Lower leg skin (tissue), 4 donors: ENCODE measurements at regions not wholly inside any gene's neighbourhood (a gene's known extent, or its start where the extent isn't known, plus 50 kb on each side); places are given as distances from the start of the nearest gene placed in this dataset.

Experiments
- DNase-seq, 2 donors: peaks; one replicate each; pipeline ENCODE4 v3.0.0-alpha.2; 2019; ENCODE audit warnings: low spot score in 2 of 2
- H3K4me3 ChIP-seq: fragments of 200-600 bp; sonication (generic); 2 replicates; pipeline ENCODE4 v1.5.1; 2017; ENCODE audit warnings: mild to moderate bottlenecking, low read depth; ENCODE audit not compliant: poor library complexity, severe bottlenecking
- POLR2A ChIP-seq, 2 donors: fragments of 450-650 bp; IDR thresholded peaks; one replicate each; pipeline ENCODE4 v1.6.1; 2016 to 2017; ENCODE audit warnings: antibody characterized with exemption in 2 of 2, mild to moderate bottlenecking in 1 of 2, moderate library complexity in 1 of 2
- WGBS, 2 donors: methylation state at CpG; one replicate each; pipeline ENCODE4 v1.1.5; 2018; 5-methylcytosine and 5-hydroxymethylcytosine counted together
- intact Hi-C: fragments of 100-400 bp; cut with DNase I; formaldehyde crosslinking; loops from one replicate; pipeline ENCODE4 v1.15.0; 2023; ENCODE audit warnings: low total_unique reads
- TF ChIP-seq, protein P1 (sequence below), 3 donors: fragments of 450-650 bp; IDR thresholded peaks; one replicate each; pipeline ENCODE4 v1.5.1; 2016; ENCODE audit warnings: antibody characterized with exemption in 3 of 3, mild to moderate bottlenecking in 3 of 3, moderate library complexity in 2 of 3

- 44 to 48% methylated on average over 12 of the region's 12 CpGs for WGBS, 2 donors
- TF ChIP-seq POLR2A (IDR thresholded peaks at IDR 0.05), result no peak
- TF ChIP-seq, protein P1, sequence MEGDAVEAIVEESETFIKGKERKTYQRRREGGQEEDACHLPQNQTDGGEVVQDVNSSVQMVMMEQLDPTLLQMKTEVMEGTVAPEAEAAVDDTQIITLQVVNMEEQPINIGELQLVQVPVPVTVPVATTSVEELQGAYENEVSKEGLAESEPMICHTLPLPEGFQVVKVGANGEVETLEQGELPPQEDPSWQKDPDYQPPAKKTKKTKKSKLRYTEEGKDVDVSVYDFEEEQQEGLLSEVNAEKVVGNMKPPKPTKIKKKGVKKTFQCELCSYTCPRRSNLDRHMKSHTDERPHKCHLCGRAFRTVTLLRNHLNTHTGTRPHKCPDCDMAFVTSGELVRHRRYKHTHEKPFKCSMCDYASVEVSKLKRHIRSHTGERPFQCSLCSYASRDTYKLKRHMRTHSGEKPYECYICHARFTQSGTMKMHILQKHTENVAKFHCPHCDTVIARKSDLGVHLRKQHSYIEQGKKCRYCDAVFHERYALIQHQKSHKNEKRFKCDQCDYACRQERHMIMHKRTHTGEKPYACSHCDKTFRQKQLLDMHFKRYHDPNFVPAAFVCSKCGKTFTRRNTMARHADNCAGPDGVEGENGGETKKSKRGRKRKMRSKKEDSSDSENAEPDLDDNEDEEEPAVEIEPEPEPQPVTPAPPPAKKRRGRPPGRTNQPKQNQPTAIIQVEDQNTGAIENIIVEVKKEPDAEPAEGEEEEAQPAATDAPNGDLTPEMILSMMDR (IDR thresholded peaks at IDR 0.05), result no peak
- intact Hi-C loops, result no loop called here
- no peak for DNase-seq
- H3K4me3 ChIP-seq, result no peak overlapping the region
These were observed 79.6 kb upstream of the HS3ST2 start for GRCh38 chr16:22734368-22734767.

GRCh38 chr16:22736791-22737190 is 77.2 kb upstream of the HS3ST2 start:
- no peak overlapping the region for H3K4me3 ChIP-seq
- WGBS, 2 donors, result 73% methylated on average over 1 of the region's 1 CpG
- TF ChIP-seq, protein P1 (IDR thresholded peaks at IDR 0.05), result no peak
- TF ChIP-seq POLR2A (IDR thresholded peaks at IDR 0.05), result no peak
- no peak for DNase-seq
- intact Hi-C loops, result no loop called here

GRCh38 chr16:22739077-22739476 is 74.9 kb upstream of the HS3ST2 start:
- TF ChIP-seq POLR2A (IDR thresholded peaks at IDR 0.05), result no peak
- TF ChIP-seq, protein P1 (IDR thresholded peaks at IDR 0.05), result no peak
- DNase-seq, result no peak
- H3K4me3 ChIP-seq, result no peak overlapping the region
- 45 to 65% methylated on average over 3 of the region's 3 CpGs for WGBS, 2 donors
- intact Hi-C loops, result no loop called here

GRCh38 chr16:22743401-22743800 is 70.6 kb upstream of the HS3ST2 start:
- H3K4me3 ChIP-seq, result no peak overlapping the region
- TF ChIP-seq, protein P1 (IDR thresholded peaks at IDR 0.05), result no peak
- TF ChIP-seq POLR2A (IDR thresholded peaks at IDR 0.05), result no peak
- WGBS, 2 donors, result 79 to 81% methylated on average over 4 of the region's 4 CpGs
- no peak for DNase-seq
- intact Hi-C loops, result no loop called here

GRCh38 chr16:22751104-22751667 is 62.8 kb upstream of the HS3ST2 start:
- H3K4me3 ChIP-seq, result no peak overlapping the region
- DNase-seq, result no peak
- 69 to 70% methylated on average over 5 of the region's 5 CpGs for whole genome bisulfite sequencing, 2 donors
- intact Hi-C loops, result no loop called here
- TF ChIP-seq POLR2A (IDR thresholded peaks at IDR 0.05), result no peak
- TF ChIP-seq, protein P1 (IDR thresholded peaks at IDR 0.05), result no peak

DNA sequence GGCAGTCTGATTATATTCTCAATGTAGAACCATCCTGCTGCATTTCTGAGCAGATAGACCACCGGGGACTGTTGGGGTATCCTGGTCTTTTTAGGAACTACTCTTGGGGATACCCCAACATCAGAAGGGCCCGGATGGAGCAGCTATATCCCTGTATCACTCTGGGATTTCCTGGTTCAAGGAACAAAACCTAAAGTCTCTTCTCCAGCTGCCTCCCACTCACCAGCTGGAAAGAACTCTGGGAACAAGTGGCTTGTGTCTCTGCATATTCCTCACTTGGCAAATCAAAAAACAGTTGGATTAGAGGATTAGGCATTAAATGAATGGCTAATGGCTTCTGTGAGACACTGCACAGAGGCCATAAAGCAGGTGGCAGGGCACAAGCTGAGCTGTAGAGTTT is 62.3 kb upstream of the HS3ST2 start:
- intact Hi-C loops, result no loop called here
- H3K4me3 ChIP-seq, result no peak overlapping the region
- no peak for TF ChIP-seq POLR2A (IDR thresholded peaks at IDR 0.05)
- TF ChIP-seq, protein P1 (IDR thresholded peaks at IDR 0.05), result no peak
- no peak for DNase-seq
- WGBS, 2 donors, result 83 to 85% methylated on average over 2 of the region's 2 CpGs
